GM20000 (cell line): ENCODE measurements at regions not wholly inside any gene's neighbourhood (a gene's known extent, or its start where the extent isn't known, plus 50 kb on each side); places are given as distances from the start of the nearest gene placed in this dataset.

ENCODE experiments used
- DNase-seq: peaks from one replicate; pipeline ENCODE4 v3.0.0; 2012; ENCODE audit warnings: low spot score
- TF ChIP-seq, protein P1 (sequence below): IDR thresholded peaks from 2 replicates; pipeline ENCODE4 v1.5.1; 2012; ENCODE audit warnings: mild to moderate bottlenecking, control low read depth; ENCODE audit errors: extremely low read depth, missing control alignments

DNA sequence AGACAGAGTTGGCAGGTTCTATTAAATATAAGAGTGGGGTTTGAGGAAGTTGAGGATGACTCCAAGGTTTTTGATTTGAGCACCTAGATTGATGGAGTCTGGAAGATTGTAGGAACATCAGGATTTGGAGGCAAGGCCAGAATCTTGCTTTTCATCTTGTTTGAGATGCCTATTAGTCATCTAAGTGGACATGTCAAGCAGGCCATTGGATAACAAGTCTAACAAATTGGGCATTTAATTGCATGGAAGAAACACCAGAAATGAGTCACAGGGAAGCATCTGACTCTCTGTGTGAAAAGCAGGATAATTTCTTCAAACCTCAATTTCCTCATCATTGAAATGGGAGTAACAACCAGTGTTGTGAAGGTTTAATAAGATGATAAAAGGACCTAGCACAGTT, 53.3 kb upstream of the ARL15 start:
- DNase-seq = no peak

DNA sequence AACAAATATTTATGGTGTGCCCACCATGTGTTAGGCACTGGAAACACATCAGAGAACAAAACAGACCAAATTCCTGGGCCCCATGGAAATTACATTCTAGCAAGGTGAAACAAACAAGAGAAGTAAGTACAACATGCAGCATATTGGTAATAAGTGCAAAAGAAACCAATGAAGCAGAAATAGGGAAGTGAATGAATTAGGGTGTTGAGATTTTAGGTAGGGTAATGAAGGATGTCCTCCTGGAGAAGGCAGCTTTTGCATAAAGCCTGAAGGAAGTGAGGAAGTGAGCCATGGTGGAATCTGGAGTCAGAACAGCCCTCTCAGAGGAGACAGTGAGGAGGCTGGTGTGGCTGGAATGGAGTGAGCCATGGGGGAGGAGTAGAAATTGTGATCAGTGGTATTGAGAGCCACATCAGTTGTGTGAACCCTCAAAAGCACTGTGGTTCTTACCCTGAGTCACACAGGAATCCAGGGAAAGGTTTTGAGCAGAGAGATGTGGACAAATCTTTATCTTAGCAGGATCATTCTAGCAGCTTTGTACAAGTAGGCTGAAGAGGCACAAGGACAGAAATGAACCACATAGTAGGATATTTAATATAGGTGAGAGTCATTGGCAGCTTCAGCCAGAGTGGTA, 52.7 kb upstream of the ARL15 start:
- TF ChIP-seq, protein P1, sequence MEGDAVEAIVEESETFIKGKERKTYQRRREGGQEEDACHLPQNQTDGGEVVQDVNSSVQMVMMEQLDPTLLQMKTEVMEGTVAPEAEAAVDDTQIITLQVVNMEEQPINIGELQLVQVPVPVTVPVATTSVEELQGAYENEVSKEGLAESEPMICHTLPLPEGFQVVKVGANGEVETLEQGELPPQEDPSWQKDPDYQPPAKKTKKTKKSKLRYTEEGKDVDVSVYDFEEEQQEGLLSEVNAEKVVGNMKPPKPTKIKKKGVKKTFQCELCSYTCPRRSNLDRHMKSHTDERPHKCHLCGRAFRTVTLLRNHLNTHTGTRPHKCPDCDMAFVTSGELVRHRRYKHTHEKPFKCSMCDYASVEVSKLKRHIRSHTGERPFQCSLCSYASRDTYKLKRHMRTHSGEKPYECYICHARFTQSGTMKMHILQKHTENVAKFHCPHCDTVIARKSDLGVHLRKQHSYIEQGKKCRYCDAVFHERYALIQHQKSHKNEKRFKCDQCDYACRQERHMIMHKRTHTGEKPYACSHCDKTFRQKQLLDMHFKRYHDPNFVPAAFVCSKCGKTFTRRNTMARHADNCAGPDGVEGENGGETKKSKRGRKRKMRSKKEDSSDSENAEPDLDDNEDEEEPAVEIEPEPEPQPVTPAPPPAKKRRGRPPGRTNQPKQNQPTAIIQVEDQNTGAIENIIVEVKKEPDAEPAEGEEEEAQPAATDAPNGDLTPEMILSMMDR = no peak
- no peak for DNase-seq

More for the DNA sequence above, 53.3 kb upstream of the ARL15 start:
- TF ChIP-seq, protein P1 = no peak

DNA sequence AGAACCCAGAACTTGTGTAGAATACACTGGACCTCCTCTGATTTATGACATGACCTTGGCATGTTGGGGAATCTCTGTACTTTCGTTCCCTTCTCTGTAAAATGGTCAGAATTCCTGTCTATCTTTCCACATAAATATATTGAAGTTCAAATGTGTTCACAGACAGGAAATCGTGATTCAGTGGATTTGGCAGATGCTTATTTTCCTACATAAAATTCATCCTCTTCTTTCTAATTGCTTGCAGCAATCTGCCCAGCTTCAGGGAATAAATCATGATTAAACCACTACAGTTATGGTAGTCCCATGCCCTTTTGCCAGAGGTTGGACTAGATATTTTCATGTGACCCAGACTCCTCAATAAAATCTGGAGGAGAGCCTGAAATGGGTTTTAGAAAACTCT, 52.1 kb upstream of the ARL15 start:
- TF ChIP-seq, protein P1 = no peak
- DNase-seq = no peak

DNA sequence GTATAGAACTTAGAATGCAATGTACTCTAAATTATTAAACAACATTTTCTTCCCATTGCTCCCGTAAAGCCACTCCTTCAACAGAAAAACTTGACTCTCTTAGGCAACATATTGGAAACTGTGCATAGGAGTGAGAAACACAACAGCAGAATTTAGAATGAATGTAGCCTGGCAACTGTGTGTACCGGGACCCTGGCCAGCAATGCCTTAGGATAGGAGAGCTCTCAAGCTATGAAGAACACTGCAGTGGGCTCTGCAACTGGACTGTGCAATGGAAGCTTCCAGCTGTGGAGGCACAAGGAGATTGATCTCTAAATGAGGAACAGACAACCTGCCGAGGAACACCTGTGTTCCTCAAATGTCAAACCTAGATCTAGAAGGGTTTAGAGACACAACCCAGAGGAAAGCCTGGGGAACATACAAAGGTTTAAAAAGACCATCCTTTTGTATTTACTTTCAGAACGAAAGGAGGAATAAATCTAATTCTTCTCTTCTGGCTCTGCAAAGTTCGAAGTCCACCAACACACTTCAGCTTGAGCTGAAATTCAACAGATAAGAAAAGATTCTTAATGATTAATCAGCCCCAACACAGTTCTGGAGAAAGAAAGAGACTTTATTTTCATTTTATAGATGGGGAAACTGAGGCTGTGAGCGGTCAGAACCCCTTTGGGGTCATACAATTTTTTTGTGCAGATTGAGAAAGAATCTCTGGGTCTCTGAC, 51.5 kb upstream of the ARL15 start:
- TF ChIP-seq, protein P1 = no peak

DNA sequence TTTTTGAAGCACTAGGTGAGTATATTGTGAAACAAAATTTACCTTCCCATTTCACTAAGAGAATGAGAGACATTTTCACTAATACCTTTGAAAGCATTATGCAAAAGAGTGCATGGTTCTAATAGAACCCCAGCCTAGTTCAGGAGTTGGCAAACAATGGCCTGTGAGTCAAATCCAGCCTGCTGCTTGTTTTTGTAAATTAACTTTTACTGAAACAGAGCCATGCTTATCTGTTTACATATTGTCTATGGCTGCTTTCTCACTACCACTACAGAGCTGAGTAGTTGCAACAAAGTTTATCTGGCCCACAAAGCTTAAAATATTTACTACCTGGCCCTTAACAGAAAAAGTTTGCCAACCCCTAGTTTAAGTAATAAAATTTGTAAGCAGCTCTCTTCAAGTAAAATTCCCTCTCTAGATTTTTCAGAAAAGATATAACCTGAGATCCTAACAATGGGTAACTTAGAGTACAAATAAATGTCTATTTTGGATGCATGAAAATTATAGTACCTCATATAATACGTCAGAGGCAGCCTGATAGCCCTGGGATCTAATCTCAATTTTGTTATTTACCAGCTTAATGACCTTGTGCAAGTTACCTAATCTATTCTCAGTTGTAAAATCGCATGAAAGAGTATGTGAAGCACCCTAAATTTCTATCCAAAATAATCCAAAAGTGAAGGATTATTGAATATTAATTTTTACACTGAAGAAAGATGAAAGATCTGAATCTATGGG, 50.7 kb upstream of the ARL15 start:
- TF ChIP-seq, protein P1 = no peak
- DNase-seq = no peak

More for the DNA sequence above, 51.5 kb upstream of the ARL15 start:
- DNase-seq = no peak
